ENCODE measurements at regions not wholly inside any gene's neighbourhood (a gene's known extent, or its start where the extent isn't known, plus 50 kb on each side); places are given as distances from the start of the nearest gene placed in this dataset.

DNA sequence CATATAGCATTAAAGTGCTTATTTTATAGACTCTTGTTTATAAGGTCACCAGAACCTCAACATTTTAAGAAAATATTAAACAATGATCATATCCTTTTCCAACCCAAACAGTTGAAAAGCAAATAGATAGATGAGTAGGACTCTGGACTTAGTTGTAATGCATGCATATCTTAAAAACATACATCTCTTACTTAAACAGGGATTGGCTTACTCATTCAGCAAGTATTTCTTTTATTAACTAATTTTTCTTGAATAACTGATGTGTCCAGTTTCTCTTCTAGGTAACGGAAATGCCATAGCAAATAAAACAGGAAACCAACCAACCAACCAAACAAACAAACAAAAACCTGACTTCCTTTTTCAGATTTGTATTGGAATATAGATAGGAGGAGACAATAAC lies 70.9 kb upstream of the NBPF4 start:
- TF ChIP-seq, protein P1, sequence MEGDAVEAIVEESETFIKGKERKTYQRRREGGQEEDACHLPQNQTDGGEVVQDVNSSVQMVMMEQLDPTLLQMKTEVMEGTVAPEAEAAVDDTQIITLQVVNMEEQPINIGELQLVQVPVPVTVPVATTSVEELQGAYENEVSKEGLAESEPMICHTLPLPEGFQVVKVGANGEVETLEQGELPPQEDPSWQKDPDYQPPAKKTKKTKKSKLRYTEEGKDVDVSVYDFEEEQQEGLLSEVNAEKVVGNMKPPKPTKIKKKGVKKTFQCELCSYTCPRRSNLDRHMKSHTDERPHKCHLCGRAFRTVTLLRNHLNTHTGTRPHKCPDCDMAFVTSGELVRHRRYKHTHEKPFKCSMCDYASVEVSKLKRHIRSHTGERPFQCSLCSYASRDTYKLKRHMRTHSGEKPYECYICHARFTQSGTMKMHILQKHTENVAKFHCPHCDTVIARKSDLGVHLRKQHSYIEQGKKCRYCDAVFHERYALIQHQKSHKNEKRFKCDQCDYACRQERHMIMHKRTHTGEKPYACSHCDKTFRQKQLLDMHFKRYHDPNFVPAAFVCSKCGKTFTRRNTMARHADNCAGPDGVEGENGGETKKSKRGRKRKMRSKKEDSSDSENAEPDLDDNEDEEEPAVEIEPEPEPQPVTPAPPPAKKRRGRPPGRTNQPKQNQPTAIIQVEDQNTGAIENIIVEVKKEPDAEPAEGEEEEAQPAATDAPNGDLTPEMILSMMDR (IDR thresholded peaks at IDR 0.05) = no peak
- TF ChIP-seq ZFX (IDR thresholded peaks at IDR 0.05; ENCODE audit: borderline replicate concordance) = no peak

Measured in 22Rv1 (cell line).